ENCODE measurements at regions not wholly inside any gene's neighbourhood (a gene's known extent, or its start where the extent isn't known, plus 50 kb on each side); places are given as distances from the start of the nearest gene placed in this dataset.

DNA sequence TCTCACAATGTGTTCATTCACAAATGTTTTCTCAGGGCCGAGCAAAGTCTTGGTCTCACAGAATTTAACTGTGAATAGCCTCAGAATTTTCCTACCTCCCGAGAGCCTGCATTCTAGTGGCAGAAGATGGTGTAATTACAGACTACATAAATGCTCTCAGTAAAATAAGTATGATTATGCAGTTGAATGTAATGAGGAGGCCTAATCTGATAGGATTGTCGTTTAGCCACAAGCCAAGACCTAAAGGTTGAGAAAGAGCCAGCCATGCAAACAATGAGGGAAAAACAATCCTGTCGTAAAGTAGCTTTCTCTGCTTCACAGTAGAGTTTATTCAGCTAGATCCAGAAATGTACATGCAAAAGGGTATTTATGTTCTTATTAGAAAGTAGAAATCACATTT lies 607.8 kb upstream of the B3GALT2 start:
- Histone ChIP-seq H3K4me3 (replicated peaks in 1 of 2; ENCODE audit: low read depth in 1 of 2, low read length in 2 of 2) (no peak overlapping the region), H3K9me2 (ENCODE audit: insufficient read depth) (no peaks in the 10 kb centered on the region), H3K9me3 (ENCODE audit: control insufficient read depth in 1 of 2, insufficient read depth in 1 of 2, low read depth in 1 of 2, low read length in 2 of 2) (no peaks in the 10 kb centered on the region), H2AFZ (ENCODE audit: low read depth, low read length, poor library complexity, severe bottlenecking) (no peak overlapping the region), H3K9ac (ENCODE audit: low read length) (no peak overlapping the region), H4K20me1 (ENCODE audit: insufficient read depth) (no peaks in the 10 kb centered on the region), H3K27me3 (ENCODE audit: insufficient read depth, low read length) (no peaks in the 10 kb centered on the region), H3K79me2 (ENCODE audit: insufficient read depth, low read length) (no peaks in the 10 kb centered on the region), H3K4me2 (ENCODE audit: low read length) (no peak overlapping the region), H3K36me3 (ENCODE audit: control insufficient read depth in 1 of 2, insufficient read depth in 2 of 2, low read length in 2 of 2) (no peaks in the 10 kb centered on the region), H3K27ac (ENCODE audit: low read depth, low read length) (no peak overlapping the region), H3K4me1 (ENCODE audit: control insufficient read depth in 1 of 2, insufficient read depth in 2 of 2, low read length in 2 of 2) (no peaks in the 10 kb centered on the region)
- intact Hi-C loops (cut with micrococcal nuclease), result no loop called here
- ChIA-PET POLR2A (no interaction called here), CTCF (no interaction called here), RAD21 (ENCODE audit: low non-redundant PET in 1 of 2, low total read pairs in 2 of 2, uncharacterized antibody in 2 of 2, unreplicated experiment in 2 of 2) (no interaction called here)
- no TSS peak for BruUV-seq (replicated peaks)
- DNase-seq (ENCODE audit: low read depth, low spot score) (no peak), ATAC-seq (no peak)
- no peak for TF ChIP-seq SRF (IDR thresholded peaks at IDR 0.05; ENCODE audit: low read depth)
- no peak for TF ChIP-seq CEBPB (IDR thresholded peaks at IDR 0.05; ENCODE audit: low read depth)
- TF ChIP-seq, protein P1, sequence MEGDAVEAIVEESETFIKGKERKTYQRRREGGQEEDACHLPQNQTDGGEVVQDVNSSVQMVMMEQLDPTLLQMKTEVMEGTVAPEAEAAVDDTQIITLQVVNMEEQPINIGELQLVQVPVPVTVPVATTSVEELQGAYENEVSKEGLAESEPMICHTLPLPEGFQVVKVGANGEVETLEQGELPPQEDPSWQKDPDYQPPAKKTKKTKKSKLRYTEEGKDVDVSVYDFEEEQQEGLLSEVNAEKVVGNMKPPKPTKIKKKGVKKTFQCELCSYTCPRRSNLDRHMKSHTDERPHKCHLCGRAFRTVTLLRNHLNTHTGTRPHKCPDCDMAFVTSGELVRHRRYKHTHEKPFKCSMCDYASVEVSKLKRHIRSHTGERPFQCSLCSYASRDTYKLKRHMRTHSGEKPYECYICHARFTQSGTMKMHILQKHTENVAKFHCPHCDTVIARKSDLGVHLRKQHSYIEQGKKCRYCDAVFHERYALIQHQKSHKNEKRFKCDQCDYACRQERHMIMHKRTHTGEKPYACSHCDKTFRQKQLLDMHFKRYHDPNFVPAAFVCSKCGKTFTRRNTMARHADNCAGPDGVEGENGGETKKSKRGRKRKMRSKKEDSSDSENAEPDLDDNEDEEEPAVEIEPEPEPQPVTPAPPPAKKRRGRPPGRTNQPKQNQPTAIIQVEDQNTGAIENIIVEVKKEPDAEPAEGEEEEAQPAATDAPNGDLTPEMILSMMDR (IDR thresholded peaks at IDR 0.05 in 2 of 3, conservative IDR thresholded peaks at IDR 0.05 in 1 of 3; ENCODE audit: borderline replicate concordance in 1 of 3, insufficient read depth in 1 of 3, low read depth in 2 of 3, low read length in 2 of 3), result no peak
- TF ChIP-seq POLR2A (IDR thresholded peaks at IDR 0.05; ENCODE audit: borderline replicate concordance, extremely low read depth, insufficient read depth, insufficient read length), result no peak
- no peak for TF ChIP-seq JUND (IDR thresholded peaks at IDR 0.05)
- TF ChIP-seq, protein P2, sequence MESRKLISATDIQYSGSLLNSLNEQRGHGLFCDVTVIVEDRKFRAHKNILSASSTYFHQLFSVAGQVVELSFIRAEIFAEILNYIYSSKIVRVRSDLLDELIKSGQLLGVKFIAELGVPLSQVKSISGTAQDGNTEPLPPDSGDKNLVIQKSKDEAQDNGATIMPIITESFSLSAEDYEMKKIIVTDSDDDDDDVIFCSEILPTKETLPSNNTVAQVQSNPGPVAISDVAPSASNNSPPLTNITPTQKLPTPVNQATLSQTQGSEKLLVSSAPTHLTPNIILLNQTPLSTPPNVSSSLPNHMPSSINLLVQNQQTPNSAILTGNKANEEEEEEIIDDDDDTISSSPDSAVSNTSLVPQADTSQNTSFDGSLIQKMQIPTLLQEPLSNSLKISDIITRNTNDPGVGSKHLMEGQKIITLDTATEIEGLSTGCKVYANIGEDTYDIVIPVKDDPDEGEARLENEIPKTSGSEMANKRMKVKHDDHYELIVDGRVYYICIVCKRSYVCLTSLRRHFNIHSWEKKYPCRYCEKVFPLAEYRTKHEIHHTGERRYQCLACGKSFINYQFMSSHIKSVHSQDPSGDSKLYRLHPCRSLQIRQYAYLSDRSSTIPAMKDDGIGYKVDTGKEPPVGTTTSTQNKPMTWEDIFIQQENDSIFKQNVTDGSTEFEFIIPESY (IDR thresholded peaks at IDR 0.05; ENCODE audit: extremely low read depth, insufficient replicate concordance, low read length), result no peak
- TF ChIP-seq YY1 (IDR thresholded peaks at IDR 0.05; ENCODE audit: extremely low read depth, insufficient replicate concordance, low read depth, low read length), result no peak
- TF ChIP-seq ZFX (IDR thresholded peaks at IDR 0.05), result no peak
- no peak for TF ChIP-seq EGR1 (IDR thresholded peaks at IDR 0.05; ENCODE audit: low read depth)
- no peak for TF ChIP-seq SIN3A (IDR thresholded peaks at IDR 0.05; ENCODE audit: low read depth)
- no peak for TF ChIP-seq EZH2phosphoT487 (IDR thresholded peaks at IDR 0.05; ENCODE audit: borderline replicate concordance)
- TF ChIP-seq EZH2 (IDR thresholded peaks at IDR 0.05), result no peak
- no peak for TF ChIP-seq FOSL1 (IDR thresholded peaks at IDR 0.05; ENCODE audit: low read depth)
- TF ChIP-seq ELF1 (IDR thresholded peaks at IDR 0.05; ENCODE audit: borderline replicate concordance, low read depth), result no peak
- no peak for TF ChIP-seq TCF7L2 (IDR thresholded peaks at IDR 0.05; ENCODE audit: borderline replicate concordance, extremely low read depth, insufficient read depth, insufficient read length)
- no peak for TF ChIP-seq SP1 (IDR thresholded peaks at IDR 0.05; ENCODE audit: low read depth)
- TF ChIP-seq, protein P3, sequence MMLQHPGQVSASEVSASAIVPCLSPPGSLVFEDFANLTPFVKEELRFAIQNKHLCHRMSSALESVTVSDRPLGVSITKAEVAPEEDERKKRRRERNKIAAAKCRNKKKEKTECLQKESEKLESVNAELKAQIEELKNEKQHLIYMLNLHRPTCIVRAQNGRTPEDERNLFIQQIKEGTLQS (IDR thresholded peaks at IDR 0.05), result no peak
- TF ChIP-seq, protein P4, sequence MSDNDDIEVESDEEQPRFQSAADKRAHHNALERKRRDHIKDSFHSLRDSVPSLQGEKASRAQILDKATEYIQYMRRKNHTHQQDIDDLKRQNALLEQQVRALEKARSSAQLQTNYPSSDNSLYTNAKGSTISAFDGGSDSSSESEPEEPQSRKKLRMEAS (IDR thresholded peaks at IDR 0.05), result no peak
- TF ChIP-seq, protein P5, sequence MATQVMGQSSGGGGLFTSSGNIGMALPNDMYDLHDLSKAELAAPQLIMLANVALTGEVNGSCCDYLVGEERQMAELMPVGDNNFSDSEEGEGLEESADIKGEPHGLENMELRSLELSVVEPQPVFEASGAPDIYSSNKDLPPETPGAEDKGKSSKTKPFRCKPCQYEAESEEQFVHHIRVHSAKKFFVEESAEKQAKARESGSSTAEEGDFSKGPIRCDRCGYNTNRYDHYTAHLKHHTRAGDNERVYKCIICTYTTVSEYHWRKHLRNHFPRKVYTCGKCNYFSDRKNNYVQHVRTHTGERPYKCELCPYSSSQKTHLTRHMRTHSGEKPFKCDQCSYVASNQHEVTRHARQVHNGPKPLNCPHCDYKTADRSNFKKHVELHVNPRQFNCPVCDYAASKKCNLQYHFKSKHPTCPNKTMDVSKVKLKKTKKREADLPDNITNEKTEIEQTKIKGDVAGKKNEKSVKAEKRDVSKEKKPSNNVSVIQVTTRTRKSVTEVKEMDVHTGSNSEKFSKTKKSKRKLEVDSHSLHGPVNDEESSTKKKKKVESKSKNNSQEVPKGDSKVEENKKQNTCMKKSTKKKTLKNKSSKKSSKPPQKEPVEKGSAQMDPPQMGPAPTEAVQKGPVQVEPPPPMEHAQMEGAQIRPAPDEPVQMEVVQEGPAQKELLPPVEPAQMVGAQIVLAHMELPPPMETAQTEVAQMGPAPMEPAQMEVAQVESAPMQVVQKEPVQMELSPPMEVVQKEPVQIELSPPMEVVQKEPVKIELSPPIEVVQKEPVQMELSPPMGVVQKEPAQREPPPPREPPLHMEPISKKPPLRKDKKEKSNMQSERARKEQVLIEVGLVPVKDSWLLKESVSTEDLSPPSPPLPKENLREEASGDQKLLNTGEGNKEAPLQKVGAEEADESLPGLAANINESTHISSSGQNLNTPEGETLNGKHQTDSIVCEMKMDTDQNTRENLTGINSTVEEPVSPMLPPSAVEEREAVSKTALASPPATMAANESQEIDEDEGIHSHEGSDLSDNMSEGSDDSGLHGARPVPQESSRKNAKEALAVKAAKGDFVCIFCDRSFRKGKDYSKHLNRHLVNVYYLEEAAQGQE (IDR thresholded peaks at IDR 0.05; ENCODE audit: low read depth), result no peak
- no peak for TF ChIP-seq CBX3 (IDR thresholded peaks at IDR 0.05; ENCODE audit: low read depth)

All from HCT116 (cell line).